ENCODE measurements at regions not wholly inside any gene's neighbourhood (a gene's known extent, or its start where the extent isn't known, plus 50 kb on each side); places are given as distances from the start of the nearest gene placed in this dataset.

DNA sequence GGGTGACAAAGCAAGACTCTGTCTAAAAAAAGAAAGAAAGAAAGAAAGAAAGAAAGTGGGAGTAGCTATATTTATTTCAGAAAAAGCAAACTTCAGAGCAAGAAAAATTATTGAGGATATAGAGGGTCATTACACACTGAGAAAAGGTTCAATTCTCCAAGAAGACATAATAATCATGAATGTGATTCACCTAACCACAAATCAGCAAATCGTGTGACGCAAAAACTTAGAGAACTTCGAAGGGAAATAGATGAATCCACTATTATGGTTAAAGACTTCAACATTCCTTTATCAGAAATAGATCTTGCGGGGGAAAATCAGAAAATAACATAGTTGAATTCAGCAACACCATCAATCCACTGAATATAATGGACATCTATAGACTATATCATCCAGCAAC, 219.3 kb upstream of the LDB2 start:
- TF ChIP-seq, protein P1, sequence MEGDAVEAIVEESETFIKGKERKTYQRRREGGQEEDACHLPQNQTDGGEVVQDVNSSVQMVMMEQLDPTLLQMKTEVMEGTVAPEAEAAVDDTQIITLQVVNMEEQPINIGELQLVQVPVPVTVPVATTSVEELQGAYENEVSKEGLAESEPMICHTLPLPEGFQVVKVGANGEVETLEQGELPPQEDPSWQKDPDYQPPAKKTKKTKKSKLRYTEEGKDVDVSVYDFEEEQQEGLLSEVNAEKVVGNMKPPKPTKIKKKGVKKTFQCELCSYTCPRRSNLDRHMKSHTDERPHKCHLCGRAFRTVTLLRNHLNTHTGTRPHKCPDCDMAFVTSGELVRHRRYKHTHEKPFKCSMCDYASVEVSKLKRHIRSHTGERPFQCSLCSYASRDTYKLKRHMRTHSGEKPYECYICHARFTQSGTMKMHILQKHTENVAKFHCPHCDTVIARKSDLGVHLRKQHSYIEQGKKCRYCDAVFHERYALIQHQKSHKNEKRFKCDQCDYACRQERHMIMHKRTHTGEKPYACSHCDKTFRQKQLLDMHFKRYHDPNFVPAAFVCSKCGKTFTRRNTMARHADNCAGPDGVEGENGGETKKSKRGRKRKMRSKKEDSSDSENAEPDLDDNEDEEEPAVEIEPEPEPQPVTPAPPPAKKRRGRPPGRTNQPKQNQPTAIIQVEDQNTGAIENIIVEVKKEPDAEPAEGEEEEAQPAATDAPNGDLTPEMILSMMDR (IDR thresholded peaks at IDR 0.05): no peak
- no peak for TF ChIP-seq POLR2A (IDR thresholded peaks at IDR 0.05)
